ENCODE measurements at regions not wholly inside any gene's neighbourhood (a gene's known extent, or its start where the extent isn't known, plus 50 kb on each side); places are given as distances from the start of the nearest gene placed in this dataset.
"Not testable (repeated sequence)": the region's sequence is repeated elsewhere in the genome, so short reads cannot be mapped to it uniquely, and the experiment has no call there.

DNA sequence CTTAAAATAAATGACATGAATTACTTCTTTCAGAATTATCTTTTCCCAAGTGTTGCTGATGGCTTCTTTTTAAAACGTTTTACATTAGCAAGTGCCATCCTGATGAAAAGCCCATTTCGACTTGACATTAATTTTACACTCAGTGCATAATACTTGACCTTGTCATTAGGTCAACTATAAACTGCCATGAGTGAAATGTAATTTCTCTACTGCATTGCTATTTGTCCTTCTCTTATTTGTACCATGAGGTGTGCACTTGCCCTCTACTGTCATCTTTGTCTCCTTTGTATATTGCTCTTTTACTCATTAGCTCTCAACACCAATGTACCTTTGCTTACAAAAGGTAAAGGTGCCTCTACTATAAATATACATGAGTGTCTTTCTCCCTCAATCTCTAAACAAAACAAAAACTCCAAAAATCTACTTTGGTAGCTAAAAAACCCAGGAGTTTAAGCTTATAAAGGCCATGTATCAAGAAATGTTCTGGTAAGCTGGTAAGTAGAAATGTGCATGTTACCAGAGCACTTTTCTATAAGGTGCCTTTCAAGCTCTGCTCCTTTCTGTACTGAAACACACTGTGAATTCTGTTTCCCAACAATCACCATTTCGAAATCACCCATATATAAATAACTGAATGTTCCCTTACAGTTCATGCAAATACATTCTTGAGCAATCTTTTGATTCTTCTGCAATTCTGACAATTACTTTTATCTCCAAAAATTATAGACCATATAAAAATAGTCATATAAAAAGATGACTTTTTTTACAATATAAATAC is 351.4 kb downstream of the SLITRK5 start:
- no peak for ATAC-seq
- DNase-seq = no peak
- no peaks in the 10 kb centered on the region for H3K4me1 Mint-ChIP-seq
- H3K36me3 Mint-ChIP-seq = no peaks in the 10 kb centered on the region
- no peak overlapping the region for H3K4me3 Mint-ChIP-seq
- no peaks in the 10 kb centered on the region for H3K27me3 Mint-ChIP-seq
- H3K27ac Mint-ChIP-seq = no peak overlapping the region
- peaks cover 12% of the 10 kb centered on the region for H3K9me3 Mint-ChIP-seq (ENCODE audit: low read depth)
- CTCF ChIA-PET = no interaction called here

DNA sequence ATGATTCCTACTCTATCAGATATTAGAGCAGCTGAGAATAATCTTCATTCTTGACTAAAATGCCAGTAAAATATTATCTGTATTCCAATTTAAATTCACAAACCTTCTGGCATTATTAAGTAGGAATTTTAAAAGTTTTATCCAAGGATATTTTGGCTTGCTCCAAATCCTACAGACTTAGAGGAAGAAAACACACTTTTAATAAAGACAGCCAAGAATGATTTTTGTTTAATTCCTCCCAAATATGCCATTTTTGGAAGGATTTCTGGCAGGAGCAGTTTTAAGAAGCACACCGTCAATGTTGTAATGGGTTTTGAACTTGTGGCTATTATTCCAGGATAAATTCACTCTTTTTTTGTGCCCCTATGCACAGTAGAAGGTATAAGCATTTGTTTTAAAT is 355.1 kb downstream of the SLITRK5 start:
- Mint-ChIP-seq H3K27me3 (no peaks in the 10 kb centered on the region), H3K27ac (no peak overlapping the region), H3K4me3 (no peak overlapping the region), H3K4me1 (no peaks in the 10 kb centered on the region), H3K36me3 (no peaks in the 10 kb centered on the region), H3K9me3 (ENCODE audit: low read depth) (peaks cover 6% of the 10 kb centered on the region)
- no peak for ATAC-seq
- CTCF ChIA-PET = no interaction called here
- no peak for DNase-seq

DNA sequence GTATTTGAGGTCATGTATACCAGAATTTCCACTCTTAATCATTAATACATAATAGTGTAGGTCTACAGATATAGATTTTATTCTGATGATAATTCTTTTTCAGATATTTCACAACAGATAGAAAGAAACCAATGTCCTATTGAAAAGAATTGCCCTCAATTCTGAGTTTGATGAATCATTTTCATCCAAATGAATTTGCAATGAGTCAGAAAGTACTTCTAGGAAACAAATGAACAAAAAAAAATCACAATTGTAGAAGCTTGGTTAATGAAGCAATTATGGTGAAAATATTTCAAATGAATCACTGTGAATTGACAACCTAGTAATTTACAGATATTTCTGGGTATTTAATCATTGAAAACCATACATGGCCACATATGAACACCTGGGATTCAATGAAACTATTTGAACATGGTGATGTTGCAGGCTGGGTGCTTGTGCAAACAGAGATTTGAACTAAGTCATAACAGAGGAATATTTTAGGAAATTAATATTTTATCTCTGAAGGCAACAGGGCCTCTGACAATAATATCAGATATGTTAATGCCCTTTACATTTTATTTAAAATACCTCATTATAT is 360.9 kb downstream of the SLITRK5 start:
- Mint-ChIP-seq H3K27ac (no peak overlapping the region), H3K27me3 (no peaks in the 10 kb centered on the region), H3K4me1 (no peaks in the 10 kb centered on the region), H3K9me3 (ENCODE audit: low read depth) (peaks cover 2% of the 10 kb centered on the region), H3K4me3 (no peak overlapping the region), H3K36me3 (no peaks in the 10 kb centered on the region)
- DNase-seq = no peak
- CTCF ChIA-PET = no interaction called here
- no peak for ATAC-seq

DNA sequence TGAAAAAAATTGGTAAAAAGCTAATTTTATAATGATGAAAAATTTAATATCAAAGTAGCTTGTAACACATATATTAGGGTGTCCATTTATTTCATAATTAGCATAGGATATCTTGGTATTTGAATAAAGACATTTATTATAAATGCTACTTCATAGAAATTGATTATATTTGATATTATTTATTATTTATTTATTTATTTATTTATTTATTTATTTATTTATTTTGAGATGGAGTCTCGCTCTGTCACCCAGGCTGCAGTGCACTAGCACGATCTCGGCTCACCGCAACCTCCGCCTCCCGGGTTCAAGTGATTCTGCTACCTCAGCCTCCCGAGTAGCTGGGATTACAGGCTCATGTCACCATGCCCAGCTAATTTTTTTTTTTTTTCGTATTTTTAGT is 365.0 kb downstream of the SLITRK5 start:
- H3K27me3 Mint-ChIP-seq; ATAC-seq; H3K36me3 Mint-ChIP-seq; H3K27ac Mint-ChIP-seq; DNase-seq; H3K4me3 Mint-ChIP-seq; H3K4me1 Mint-ChIP-seq; H3K9me3 Mint-ChIP-seq (ENCODE audit: low read depth); CTCF ChIA-PET: not testable (repeated sequence)

DNA sequence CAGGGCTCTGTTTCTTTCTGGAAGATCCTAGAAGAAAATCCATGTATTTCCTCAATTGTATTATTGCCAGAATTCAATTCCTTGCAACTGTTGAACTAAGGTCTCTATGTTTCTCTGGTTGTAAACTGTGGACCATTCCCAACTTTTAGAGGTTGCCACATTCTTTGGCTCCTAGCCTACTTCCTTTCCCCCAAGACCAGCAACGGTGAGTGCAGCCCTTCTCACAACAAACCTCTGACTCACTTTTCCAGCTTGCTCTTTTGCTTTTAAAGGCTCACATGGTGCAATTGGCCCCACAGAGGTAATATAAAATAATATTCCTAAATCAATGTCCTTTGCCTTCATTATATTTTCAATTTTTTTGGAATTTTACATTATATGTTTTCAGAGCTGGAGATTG is 371.3 kb downstream of the SLITRK5 start:
- Mint-ChIP-seq H3K4me3 (no peak overlapping the region), H3K27ac (no peak overlapping the region), H3K9me3 (ENCODE audit: low read depth) (peaks cover 4% of the 10 kb centered on the region), H3K36me3 (no peaks in the 10 kb centered on the region), H3K4me1 (no peaks in the 10 kb centered on the region), H3K27me3 (no peaks in the 10 kb centered on the region)
- ATAC-seq (no peak), DNase-seq (no peak)
- CTCF ChIA-PET = interaction anchor here (0.7 kb wide), 1 partner anchor 23 kb away, joined by 3 read pairs; no protein-coding TSS in a partner anchor

DNA sequence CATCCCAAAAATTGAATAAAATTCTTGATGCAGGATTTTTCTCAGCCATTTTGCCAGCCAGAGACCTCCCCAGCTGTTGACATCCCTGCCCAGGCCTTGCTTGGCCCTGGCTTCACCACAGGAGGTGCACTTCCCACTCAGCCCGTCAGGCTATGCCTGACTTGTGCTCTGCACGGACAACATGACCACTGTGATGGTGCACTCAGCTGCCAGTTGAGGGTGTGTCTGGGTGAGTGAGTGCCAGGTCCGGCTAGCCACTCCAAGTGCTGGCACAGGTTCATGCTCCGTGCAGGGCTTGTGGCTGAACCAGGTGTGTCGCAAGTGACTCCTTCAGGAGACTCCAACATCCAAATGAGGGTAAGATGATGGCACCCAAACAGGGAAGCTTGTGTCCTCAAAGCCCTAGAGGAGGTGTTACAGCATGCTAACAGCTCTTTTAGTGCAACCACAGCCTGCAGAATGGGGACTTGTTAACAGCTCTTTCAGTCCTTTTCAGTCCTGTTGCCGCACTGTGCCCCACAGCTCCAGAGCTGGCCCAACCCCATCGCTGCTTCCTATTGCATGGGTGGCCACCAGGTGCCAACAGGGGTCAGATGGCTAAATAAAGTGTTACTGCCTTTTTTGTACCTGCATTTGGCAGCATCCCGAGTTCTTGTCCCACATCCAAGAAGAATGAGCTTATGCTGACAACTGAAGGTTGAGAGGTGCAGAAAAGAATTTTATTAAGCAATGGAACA is 380.7 kb downstream of the SLITRK5 start:
- CTCF ChIA-PET = no interaction called here
- Mint-ChIP-seq H3K27me3 (no peaks in the 10 kb centered on the region), H3K36me3 (no peaks in the 10 kb centered on the region), H3K9me3 (ENCODE audit: low read depth) (peaks cover 20% of the 10 kb centered on the region), H3K4me1 (no peaks in the 10 kb centered on the region), H3K27ac (no peak overlapping the region), H3K4me3 (no peak overlapping the region)
- DNase-seq (no peak), ATAC-seq (no peak)

DNA sequence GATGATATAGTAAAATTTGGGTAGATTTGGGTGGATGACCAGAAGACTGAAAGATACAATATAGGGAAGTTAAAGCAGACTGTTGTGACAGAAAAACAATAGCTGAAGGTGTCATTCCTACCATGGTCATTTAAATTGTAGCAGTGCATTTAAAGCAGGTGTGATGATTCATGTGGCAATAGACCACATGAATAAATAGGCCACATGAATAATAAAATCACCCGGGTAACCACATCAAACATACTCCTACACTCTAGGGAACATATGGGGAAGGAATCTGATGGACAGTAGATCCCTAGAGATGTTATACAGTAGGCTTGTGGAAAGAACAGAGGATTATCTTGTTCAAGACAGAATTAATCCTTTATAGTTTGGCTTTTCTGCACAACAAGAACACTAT is 392.6 kb downstream of the SLITRK5 start:
- Mint-ChIP-seq H3K4me3 (no peak overlapping the region), H3K27me3 (no peaks in the 10 kb centered on the region), H3K4me1 (no peaks in the 10 kb centered on the region), H3K27ac (no peak overlapping the region), H3K9me3 (ENCODE audit: low read depth) (peaks cover 22% of the 10 kb centered on the region), H3K36me3 (no peaks in the 10 kb centered on the region)
- CTCF ChIA-PET = no interaction called here
- ATAC-seq (no peak), DNase-seq (no peak)

DNA sequence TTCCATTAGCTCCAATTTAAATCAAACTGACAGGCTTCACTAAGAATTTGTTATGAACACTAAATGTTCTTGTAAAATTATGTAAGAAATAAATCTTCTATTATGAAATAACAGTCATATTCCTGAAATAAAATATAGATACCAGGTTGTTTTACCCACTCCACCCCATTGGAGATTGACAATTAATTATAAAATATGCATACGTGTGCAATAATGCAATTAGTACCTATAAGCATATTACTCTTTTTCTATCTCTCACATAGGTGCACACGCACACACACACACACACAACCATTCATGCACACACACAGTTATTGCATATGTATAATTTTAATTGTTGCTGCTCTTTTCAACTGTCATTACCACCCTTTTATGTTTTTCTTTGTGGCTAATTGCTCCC is 395.7 kb downstream of the SLITRK5 start:
- CTCF ChIA-PET = no interaction called here
- ATAC-seq (no peak), DNase-seq (no peak)
- no peak overlapping the region for H3K27ac Mint-ChIP-seq
- H3K36me3 Mint-ChIP-seq = no peaks in the 10 kb centered on the region
- no peak overlapping the region for H3K4me3 Mint-ChIP-seq
- H3K4me1 Mint-ChIP-seq = no peaks in the 10 kb centered on the region
- H3K27me3 Mint-ChIP-seq = no peaks in the 10 kb centered on the region
- H3K9me3 Mint-ChIP-seq (ENCODE audit: low read depth) = peaks cover 22% of the 10 kb centered on the region

DNA sequence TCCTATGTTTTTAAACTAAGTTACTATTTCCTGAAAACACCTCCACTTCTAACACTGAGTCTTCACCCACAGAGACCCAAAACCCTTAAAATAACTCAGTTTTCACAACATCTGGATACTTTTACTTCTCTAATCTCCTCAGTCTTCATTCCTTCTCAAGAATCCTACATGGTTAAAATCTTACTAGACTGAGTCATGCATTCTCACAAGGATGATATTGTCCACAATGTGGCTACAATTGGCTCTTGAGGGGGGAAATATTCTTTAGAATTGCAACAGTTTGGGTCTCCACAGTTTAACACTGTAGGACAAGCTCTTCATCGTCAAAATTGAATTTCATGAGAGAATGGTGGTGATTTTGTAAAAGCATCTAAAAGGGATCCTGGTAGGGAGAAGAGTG is 397.1 kb downstream of the SLITRK5 start:
- CTCF ChIA-PET = no interaction called here
- Mint-ChIP-seq H3K36me3 (no peaks in the 10 kb centered on the region), H3K4me1 (no peaks in the 10 kb centered on the region), H3K4me3 (no peak overlapping the region), H3K9me3 (ENCODE audit: low read depth) (peaks cover 18% of the 10 kb centered on the region), H3K27me3 (no peaks in the 10 kb centered on the region), H3K27ac (no peak overlapping the region)
- DNase-seq = no peak
- no peak for ATAC-seq

DNA sequence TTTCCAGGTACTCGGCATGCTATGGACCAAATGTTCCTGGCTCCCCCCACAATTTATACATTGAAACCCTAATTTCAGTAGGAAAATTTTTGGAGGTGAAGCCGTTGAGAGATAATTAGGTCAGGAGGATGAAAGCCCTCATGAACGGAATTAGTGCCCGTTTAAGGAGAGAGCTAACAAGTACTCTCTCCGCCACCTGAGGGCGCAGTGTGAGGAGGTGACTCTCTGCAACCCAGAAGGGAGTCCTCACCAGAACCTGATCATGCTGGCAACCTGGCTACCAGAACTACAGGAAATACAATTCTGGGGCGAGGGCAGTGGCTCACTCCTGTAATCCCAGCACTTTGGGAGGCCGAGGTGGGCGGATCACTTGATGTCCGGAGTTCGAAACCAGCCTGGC is 397.8 kb downstream of the SLITRK5 start:
- no peak overlapping the region for H3K27ac Mint-ChIP-seq
- CTCF ChIA-PET = no interaction called here
- no peaks in the 10 kb centered on the region for H3K36me3 Mint-ChIP-seq
- no peak for ATAC-seq
- H3K27me3 Mint-ChIP-seq = no peaks in the 10 kb centered on the region
- H3K4me3 Mint-ChIP-seq = no peak overlapping the region
- H3K4me1 Mint-ChIP-seq = no peaks in the 10 kb centered on the region
- H3K9me3 Mint-ChIP-seq (ENCODE audit: low read depth) = peaks cover 16% of the 10 kb centered on the region
- DNase-seq = no peak

DNA sequence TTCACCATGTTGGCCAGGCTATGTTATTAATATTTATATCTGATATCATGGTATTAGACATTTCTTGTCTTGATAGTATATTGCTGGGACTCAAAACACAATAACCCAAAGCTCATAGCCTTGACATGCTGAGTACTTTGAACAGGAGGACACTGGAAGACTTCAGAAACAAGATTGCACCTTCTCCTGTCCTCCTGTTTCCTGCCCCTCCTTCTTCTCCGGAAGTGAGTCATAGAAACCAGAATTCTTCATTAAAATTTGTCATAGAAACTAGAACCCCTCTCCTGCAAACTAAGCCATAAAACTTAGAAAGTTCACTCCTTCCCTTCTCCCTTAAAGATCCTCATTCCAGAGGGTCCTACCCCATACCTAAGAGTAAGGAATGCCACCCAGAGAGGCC is 400.2 kb downstream of the SLITRK5 start:
- H3K9me3 Mint-ChIP-seq (ENCODE audit: low read depth) = peaks cover 10% of the 10 kb centered on the region
- no peaks in the 10 kb centered on the region for H3K36me3 Mint-ChIP-seq
- CTCF ChIA-PET = no interaction called here
- no peaks in the 10 kb centered on the region for H3K27me3 Mint-ChIP-seq
- no peak for ATAC-seq
- H3K4me3 Mint-ChIP-seq = no peak overlapping the region
- no peak overlapping the region for H3K27ac Mint-ChIP-seq
- no peaks in the 10 kb centered on the region for H3K4me1 Mint-ChIP-seq
- DNase-seq = no peak

DNA sequence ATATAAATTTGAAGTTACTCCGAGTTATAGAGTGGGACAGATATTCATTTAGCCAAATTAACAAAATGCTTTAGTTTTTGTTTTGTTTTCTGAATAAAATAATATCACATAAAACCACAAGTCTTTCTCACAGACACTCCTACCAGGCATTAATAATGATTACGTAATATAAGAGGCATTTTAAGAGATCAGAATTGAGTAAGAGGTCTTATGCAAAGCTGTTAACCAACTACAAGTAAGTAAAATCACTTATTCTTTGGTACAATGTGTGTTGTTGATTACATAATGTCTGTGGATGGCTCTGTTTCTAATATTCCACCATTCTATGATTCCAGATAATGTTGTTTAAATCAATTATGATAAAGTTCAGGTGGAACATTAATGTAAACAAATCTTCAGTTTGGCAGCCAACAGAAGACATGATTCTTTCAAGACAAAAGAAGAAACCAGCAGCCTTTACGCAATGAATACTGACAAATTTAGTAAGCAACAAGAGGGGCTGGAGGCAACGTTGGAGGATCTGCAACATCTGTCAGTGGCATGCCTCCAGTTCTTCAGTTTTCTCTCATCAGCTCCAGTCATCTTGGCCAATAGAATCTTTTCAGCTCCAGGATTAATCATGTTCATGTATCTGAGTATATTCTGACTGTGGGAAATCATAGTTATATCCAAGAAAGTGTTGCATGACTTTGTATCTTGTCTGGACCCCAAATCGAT is 403.8 kb downstream of the SLITRK5 start:
- Mint-ChIP-seq H3K27me3 (no peaks in the 10 kb centered on the region), H3K4me3 (no peak overlapping the region), H3K9me3 (ENCODE audit: low read depth) (no peaks in the 10 kb centered on the region), H3K27ac (no peak overlapping the region), H3K4me1 (no peaks in the 10 kb centered on the region), H3K36me3 (no peaks in the 10 kb centered on the region)
- no peak for DNase-seq
- ATAC-seq = no peak
- CTCF ChIA-PET = no interaction called here

DNA sequence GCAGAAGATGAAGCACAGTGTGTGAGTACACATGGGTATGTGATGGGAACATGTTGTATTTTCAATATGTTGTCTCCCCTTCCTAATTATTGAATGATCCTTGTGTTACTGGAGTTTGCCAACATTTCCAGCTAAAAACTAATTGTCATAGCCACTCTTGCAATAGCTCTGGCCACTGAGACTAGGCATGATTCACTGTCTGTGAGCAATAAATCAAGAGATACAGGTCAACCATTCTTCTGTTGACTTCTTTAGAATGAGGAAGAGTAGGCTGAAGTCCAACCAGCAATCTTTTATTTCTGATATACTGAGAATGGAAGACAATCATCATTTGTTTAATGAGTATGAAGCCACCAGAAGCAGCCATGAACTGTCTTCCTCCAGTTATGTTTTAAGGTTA is 413.9 kb downstream of the SLITRK5 start:
- H3K36me3 Mint-ChIP-seq = no peaks in the 10 kb centered on the region
- H3K27ac Mint-ChIP-seq = no peak overlapping the region
- no peaks in the 10 kb centered on the region for H3K9me3 Mint-ChIP-seq (ENCODE audit: low read depth)

DNA sequence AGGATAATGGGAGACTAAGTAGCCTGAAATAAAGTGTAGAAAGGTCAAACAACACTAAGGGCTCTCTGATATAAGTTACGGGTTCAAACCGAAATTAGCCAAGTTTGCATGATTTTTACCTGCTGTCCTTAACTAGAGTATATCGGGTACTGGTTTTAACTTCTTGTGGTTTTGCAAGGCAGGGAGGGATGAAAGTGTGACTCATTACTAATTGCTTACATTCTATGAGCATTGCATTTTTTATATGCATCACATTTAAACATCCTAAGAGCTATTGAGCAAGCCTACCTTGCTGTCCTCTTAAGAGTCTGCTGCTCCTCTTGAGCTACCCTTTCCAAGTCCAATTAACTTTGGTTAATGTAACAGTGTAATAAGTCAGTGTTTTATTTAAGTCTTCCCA is 415.4 kb downstream of the SLITRK5 start:
- no peak overlapping the region for H3K4me3 Mint-ChIP-seq

More for the DNA sequence above, 413.9 kb downstream of the SLITRK5 start:
- DNase-seq (no peak), ATAC-seq (no peak)
- CTCF ChIA-PET = no interaction called here
- Mint-ChIP-seq H3K4me1 (no peaks in the 10 kb centered on the region), H3K27me3 (no peaks in the 10 kb centered on the region), H3K4me3 (no peak overlapping the region)

More for the DNA sequence above, 415.4 kb downstream of the SLITRK5 start:
- H3K27ac Mint-ChIP-seq = no peak overlapping the region
- H3K36me3 Mint-ChIP-seq = no peaks in the 10 kb centered on the region
- ATAC-seq (no peak), DNase-seq (no peak)
- no peaks in the 10 kb centered on the region for H3K4me1 Mint-ChIP-seq
- H3K9me3 Mint-ChIP-seq (ENCODE audit: low read depth) = no peaks in the 10 kb centered on the region
- CTCF ChIA-PET = no interaction called here
- H3K27me3 Mint-ChIP-seq = no peaks in the 10 kb centered on the region

Measured in activated CD8-positive, alpha-beta memory T cell treated with anti-CD3 and anti-CD28 coated beads, Interleukin-2, amount 10 ng/mL, durations not matched to agents 7 days and 5 days (primary cell).